ENCODE measurements at regions not wholly inside any gene's neighbourhood (a gene's known extent, or its start where the extent isn't known, plus 50 kb on each side); places are given as distances from the start of the nearest gene placed in this dataset.

- H3K27me3 ChIP-seq (ENCODE audit: low read depth) = no peaks in the 10 kb centered on the region
- intact Hi-C loops (cut with DNase I) = no loop called here
- no peak overlapping the region for H3K4me3 ChIP-seq
These were observed 229.8 kb downstream of the MAF start for GRCh38 chr16:79370736-79371135.

GRCh38 chr16:79369796-79370195, 230.7 kb downstream of the MAF start:
- TF ChIP-seq CTCF (IDR thresholded peaks at IDR 0.05) = no peak
- DNase-seq = no peak
- H3K9me3 ChIP-seq = peaks cover 9% of the 10 kb centered on the region
- no peak overlapping the region for H3K4me3 ChIP-seq
- ATAC-seq = no peak
- H3K27me3 ChIP-seq (ENCODE audit: low read depth) = no peaks in the 10 kb centered on the region
- intact Hi-C loops (cut with DNase I) = no loop called here
- H3K27ac ChIP-seq = no peak overlapping the region
- no peaks in the 10 kb centered on the region for H3K36me3 ChIP-seq
- H3K4me1 ChIP-seq = no peaks in the 10 kb centered on the region

More at GRCh38 chr16:79370736-79371135, 229.8 kb downstream of the MAF start:
- no peaks in the 10 kb centered on the region for H3K36me3 ChIP-seq
- no peak for ATAC-seq
- TF ChIP-seq CTCF (IDR thresholded peaks at IDR 0.05) = no peak
- no peak for DNase-seq
- no peak overlapping the region for H3K27ac ChIP-seq
- peaks cover 9% of the 10 kb centered on the region for H3K9me3 ChIP-seq
- no peaks in the 10 kb centered on the region for H3K4me1 ChIP-seq

GRCh38 chr16:79367822-79368221, 232.7 kb downstream of the MAF start:
- no peak for ATAC-seq
- no peaks in the 10 kb centered on the region for H3K36me3 ChIP-seq

GRCh38 chr16:79366635-79367034, 233.9 kb downstream of the MAF start:
- H3K27me3 ChIP-seq (ENCODE audit: low read depth) = no peaks in the 10 kb centered on the region
- peaks cover 9% of the 10 kb centered on the region for H3K9me3 ChIP-seq
- DNase-seq = no peak
- no peak overlapping the region for H3K27ac ChIP-seq
- H3K4me3 ChIP-seq = no peak overlapping the region
- no peaks in the 10 kb centered on the region for H3K36me3 ChIP-seq
- TF ChIP-seq CTCF (IDR thresholded peaks at IDR 0.05) = no peak
- no peak for ATAC-seq
- no peaks in the 10 kb centered on the region for H3K4me1 ChIP-seq
- intact Hi-C loops (cut with DNase I) = no loop called here

More at GRCh38 chr16:79367822-79368221, 232.7 kb downstream of the MAF start:
- no peaks in the 10 kb centered on the region for H3K4me1 ChIP-seq
- no peak for DNase-seq
- no peak overlapping the region for H3K27ac ChIP-seq
- H3K4me3 ChIP-seq = no peak overlapping the region
- no peak for TF ChIP-seq CTCF (IDR thresholded peaks at IDR 0.05)
- intact Hi-C loops (cut with DNase I) = no loop called here
- no peaks in the 10 kb centered on the region for H3K27me3 ChIP-seq (ENCODE audit: low read depth)
- peaks cover 9% of the 10 kb centered on the region for H3K9me3 ChIP-seq

- no peaks in the 10 kb centered on the region for H3K4me1 ChIP-seq
- H3K36me3 ChIP-seq = no peaks in the 10 kb centered on the region
- H3K9me3 ChIP-seq = peaks cover 6% of the 10 kb centered on the region
- H3K4me3 ChIP-seq = no peak overlapping the region
- no peak for ATAC-seq
- intact Hi-C loops (cut with DNase I) = no loop called here
- no peak for TF ChIP-seq CTCF (IDR thresholded peaks at IDR 0.05)
- no peaks in the 10 kb centered on the region for H3K27me3 ChIP-seq (ENCODE audit: low read depth)
- no peak for DNase-seq
- H3K27ac ChIP-seq = no peak overlapping the region
These were observed 234.8 kb downstream of the MAF start for GRCh38 chr16:79365702-79366101.

GRCh38 chr16:79363484-79363883, 237.1 kb downstream of the MAF start:
- H3K27me3 ChIP-seq (ENCODE audit: low read depth) = no peaks in the 10 kb centered on the region
- ATAC-seq = no peak
- TF ChIP-seq CTCF (IDR thresholded peaks at IDR 0.05) = no peak

More at GRCh38 chr16:79363484-79363883, 237.1 kb downstream of the MAF start:
- no peak overlapping the region for H3K4me3 ChIP-seq
- no peak for DNase-seq
- intact Hi-C loops (cut with DNase I) = no loop called here
- no peaks in the 10 kb centered on the region for H3K9me3 ChIP-seq
- H3K27ac ChIP-seq = no peak overlapping the region
- H3K4me1 ChIP-seq = no peaks in the 10 kb centered on the region
- H3K36me3 ChIP-seq = no peaks in the 10 kb centered on the region
